Mucosa of rectum (tissue), 2 donors: ENCODE measurements at regions not wholly inside any gene's neighbourhood (a gene's known extent, or its start where the extent isn't known, plus 50 kb on each side); places are given as distances from the start of the nearest gene placed in this dataset.
A peak's percentile ranks its signal among the peaks of the same experiment; 100 is the strongest.

Source experiments
- H3K27ac ChIP-seq, 2 donors: one replicate each; pipeline ENCODE4 v1.7.0; 2013; ENCODE audit warnings: inconsistent platforms in 2 of 2, low read depth in 2 of 2, low read length in 2 of 2
- H3K27me3 ChIP-seq, 2 donors: one replicate each; pipeline ENCODE4 v1.7.0; 2013; ENCODE audit warnings: low read length in 2 of 2; ENCODE audit not compliant: control insufficient read depth in 2 of 2, insufficient read depth in 2 of 2
- H3K36me3 ChIP-seq, 2 donors: one replicate each; pipeline ENCODE4 v1.7.0; 2013; ENCODE audit warnings: low read length in 2 of 2; ENCODE audit not compliant: control insufficient read depth in 2 of 2, insufficient read depth in 2 of 2
- H3K4me1 ChIP-seq, 2 donors: one replicate each; pipeline ENCODE4 v1.7.0; 2013; ENCODE audit warnings: low read length in 2 of 2, mild to moderate bottlenecking in 1 of 2; ENCODE audit not compliant: control insufficient read depth in 2 of 2, insufficient read depth in 2 of 2
- H3K4me3 ChIP-seq, 2 donors: one replicate each; pipeline ENCODE4 v1.7.0; 2013; ENCODE audit warnings: low read length in 2 of 2
- H3K9ac ChIP-seq, 2 donors: one replicate each; pipeline ENCODE4 v1.7.0; 2013; ENCODE audit warnings: low read length in 2 of 2, low read depth in 1 of 2, mild to moderate bottlenecking in 1 of 2
- H3K9me3 ChIP-seq, 2 donors: one replicate each; pipeline ENCODE4 v1.7.0; 2013; ENCODE audit warnings: low read length in 2 of 2; ENCODE audit not compliant: control insufficient read depth in 2 of 2
- donor health status: healthy.
- donor health status: Normal muscosa, but diverticular disease.

DNA sequence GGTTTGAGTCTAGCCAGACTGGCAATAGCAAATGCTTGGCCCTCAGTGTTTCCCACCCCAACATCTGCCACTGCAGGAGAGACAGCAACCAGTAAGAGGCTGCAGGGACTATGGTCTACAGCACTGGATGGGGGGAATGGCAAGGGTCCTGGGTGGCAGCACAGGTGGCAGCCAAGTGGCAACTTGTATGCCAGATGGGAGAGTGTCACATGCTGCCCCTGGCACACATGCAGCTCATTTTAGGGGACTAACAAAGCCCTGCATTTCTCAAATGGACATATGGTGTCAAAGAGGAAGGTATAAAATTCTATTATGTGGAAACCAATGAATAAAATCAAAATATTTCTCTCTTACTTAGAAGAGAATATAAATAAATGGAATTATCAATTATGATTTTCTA lies 298.7 kb upstream of the MARCKS start:
- Histone ChIP-seq H3K9me3 (no peaks in the 10 kb centered on the region), H3K9ac (no peak overlapping the region), H3K4me3 (no peak overlapping the region), H3K4me1 (no peaks in the 10 kb centered on the region), H3K36me3 (no peaks in the 10 kb centered on the region), H3K27ac (no peak overlapping the region), H3K27me3 (no peaks in the 10 kb centered on the region)

DNA sequence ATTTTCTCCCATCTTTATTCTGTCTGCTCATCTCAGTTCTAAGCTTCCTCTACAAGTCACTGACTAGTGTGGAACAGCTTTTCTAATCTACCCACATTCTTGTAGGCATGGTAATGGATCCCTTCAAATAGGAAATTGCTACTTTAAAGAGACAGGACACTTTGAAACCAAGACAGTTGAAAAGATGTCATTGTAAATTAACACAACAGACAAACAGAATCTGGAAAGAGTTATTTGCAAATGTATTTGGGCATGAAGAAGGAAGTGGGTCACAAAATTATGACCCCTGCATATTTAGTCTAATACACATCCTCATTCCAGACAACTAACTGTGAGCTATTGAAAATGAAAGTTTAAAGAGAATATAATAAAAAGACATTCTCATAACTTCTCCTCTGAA lies 298.2 kb upstream of the MARCKS start:
- Histone ChIP-seq H3K9me3 (no peaks in the 10 kb centered on the region), H3K4me3 (no peak overlapping the region), H3K4me1 (no peaks in the 10 kb centered on the region), H3K36me3 (no peaks in the 10 kb centered on the region), H3K9ac (no peak overlapping the region), H3K27ac (no peak overlapping the region), H3K27me3 (no peaks in the 10 kb centered on the region)

DNA sequence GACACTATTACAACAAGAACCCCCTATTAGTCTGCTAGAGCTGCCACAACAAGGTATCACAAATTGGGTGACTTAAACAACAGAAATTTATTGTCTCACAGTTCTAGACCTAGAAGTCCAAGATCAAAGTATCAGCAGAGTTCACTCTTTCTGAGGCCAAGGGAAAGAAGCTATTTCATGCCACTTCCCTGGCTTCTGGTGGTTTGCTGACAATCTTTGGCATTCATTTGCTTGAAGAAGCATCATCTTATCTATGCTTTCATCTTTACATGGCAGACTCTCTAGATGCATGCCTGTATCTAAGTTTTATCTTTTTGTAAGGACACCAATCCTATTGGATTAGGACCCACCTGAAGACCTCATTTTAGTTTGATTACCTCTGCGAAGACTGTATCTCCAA lies 296.8 kb upstream of the MARCKS start:
- Histone ChIP-seq H3K27ac (no peak overlapping the region), H3K9ac (no peak overlapping the region), H3K9me3 (no peaks in the 10 kb centered on the region), H3K4me3 (no peak overlapping the region), H3K36me3 (no peaks in the 10 kb centered on the region), H3K4me1 (no peaks in the 10 kb centered on the region), H3K27me3 (no peaks in the 10 kb centered on the region)

DNA sequence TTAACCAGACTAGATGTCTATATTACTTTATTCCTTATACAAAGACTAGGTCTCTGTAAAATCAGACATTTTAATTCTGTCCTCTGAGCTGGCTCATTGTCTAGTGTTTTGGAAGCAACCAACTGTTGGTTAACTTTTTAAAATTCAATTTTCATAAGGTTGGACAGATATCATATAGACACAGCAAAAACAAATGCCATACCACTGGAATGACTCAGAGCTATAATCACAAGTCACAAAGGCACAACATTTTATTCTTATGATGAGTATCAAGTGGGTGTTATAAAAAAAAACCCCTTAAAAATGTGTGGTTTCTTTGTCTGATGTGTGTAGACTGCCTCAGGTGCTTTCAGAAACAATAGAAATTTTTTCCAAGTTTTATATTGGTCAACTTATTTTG lies 296.2 kb upstream of the MARCKS start:
- H3K27ac ChIP-seq = no peak overlapping the region
- no peaks in the 10 kb centered on the region for H3K36me3 ChIP-seq
- no peak overlapping the region for H3K9ac ChIP-seq
- no peaks in the 10 kb centered on the region for H3K27me3 ChIP-seq
- H3K4me1 ChIP-seq = no peaks in the 10 kb centered on the region
- H3K9me3 ChIP-seq = no peaks in the 10 kb centered on the region
- no peak overlapping the region for H3K4me3 ChIP-seq

DNA sequence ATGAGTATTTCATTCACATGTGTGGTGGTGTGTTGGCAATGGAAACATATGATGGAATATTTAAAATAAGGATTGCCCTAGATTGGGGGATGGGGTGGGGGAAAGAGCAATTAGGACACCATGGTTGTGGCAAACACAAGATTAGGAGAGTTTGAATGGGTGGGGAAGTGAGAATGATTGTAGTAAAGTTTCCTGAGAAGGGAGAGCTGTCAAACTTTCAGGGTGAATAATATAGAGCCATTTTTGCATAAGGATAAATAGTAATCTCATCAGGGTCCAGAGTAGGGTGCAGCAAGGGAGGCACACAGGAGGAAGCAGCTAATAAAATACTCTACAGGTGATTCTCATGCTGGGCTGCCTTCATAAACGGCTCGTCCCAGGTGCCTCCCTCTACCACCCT lies 294.9 kb upstream of the MARCKS start:
- Histone ChIP-seq H3K9me3 (no peaks in the 10 kb centered on the region), H3K4me1 (no peaks in the 10 kb centered on the region), H3K27me3 (no peaks in the 10 kb centered on the region), H3K9ac (no peak overlapping the region), H3K4me3 (no peak overlapping the region), H3K27ac (no peak overlapping the region), H3K36me3 (no peaks in the 10 kb centered on the region)

DNA sequence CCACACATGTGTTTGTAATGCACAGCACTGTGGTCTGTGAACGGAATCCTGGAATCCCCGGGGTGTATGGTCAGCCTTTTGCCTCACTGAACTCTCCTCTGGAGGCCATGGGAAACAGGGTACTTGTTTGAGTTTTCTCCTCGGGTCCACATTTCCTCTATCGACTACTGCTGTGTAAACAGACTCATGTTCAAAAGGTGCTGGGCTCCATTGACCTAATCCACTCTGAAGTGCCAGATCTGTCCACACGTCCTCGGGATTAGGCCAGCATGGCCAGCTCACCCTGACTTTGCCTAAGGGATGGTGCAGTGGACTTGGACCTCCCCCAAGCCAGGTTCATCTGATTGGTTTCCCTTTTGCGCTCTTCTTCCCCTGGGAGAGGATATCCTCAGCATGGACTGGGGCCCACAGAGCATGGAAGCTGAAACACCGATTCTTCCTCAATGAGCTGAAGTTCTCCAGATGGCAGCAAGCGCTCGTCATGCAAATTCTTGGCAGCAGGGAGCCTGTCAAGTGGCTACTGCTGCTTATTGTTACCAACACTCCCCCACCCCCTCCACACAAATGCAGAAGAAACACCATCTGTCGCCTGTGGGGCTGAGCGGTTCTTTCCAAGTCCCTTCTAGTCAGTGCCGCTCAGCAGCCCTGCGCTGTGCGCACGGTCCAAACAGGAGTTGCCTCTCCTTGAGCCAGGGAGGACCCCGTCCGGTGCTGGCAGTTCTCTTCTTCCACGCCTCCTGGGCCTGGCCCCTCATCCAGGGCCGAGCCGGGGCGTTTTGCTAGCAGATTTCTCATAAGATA lies 292.6 kb upstream of the MARCKS start:
- Histone ChIP-seq H3K4me3 (peak overlapping the region in 1 of 2 donors; percentile 3), H3K4me1 (no peaks in the 10 kb centered on the region), H3K27ac (peak overlapping the region; percentile 43 to 46), H3K9me3 (no peaks in the 10 kb centered on the region), H3K27me3 (no peaks in the 10 kb centered on the region), H3K9ac (no peak overlapping the region), H3K36me3 (no peaks in the 10 kb centered on the region)

DNA sequence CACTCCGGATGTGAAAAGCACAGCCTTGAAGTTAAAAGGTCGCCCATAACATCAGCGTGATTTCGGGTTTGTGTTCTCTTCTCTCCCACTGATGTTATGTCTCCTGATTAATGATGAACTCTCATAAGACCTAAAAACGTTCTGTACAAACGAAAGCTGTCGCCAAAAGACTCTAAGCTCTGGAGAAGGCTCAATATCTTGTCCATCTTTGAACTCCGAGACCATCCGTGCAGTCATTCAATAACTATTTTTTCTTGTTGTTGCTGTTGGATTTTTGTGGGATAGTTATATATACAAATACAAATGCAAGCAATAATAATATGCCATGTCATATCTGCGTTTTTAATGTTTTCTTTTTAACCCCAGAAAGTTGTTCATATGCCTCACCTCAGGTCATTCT lies 291.8 kb upstream of the MARCKS start:
- Histone ChIP-seq H3K9me3 (no peaks in the 10 kb centered on the region), H3K4me3 (peak overlapping the region in 1 of 2 donors; percentile 3), H3K36me3 (no peaks in the 10 kb centered on the region), H3K9ac (no peak overlapping the region), H3K4me1 (no peaks in the 10 kb centered on the region), H3K27ac (peak overlapping the region; percentile 43 to 46), H3K27me3 (no peaks in the 10 kb centered on the region)

DNA sequence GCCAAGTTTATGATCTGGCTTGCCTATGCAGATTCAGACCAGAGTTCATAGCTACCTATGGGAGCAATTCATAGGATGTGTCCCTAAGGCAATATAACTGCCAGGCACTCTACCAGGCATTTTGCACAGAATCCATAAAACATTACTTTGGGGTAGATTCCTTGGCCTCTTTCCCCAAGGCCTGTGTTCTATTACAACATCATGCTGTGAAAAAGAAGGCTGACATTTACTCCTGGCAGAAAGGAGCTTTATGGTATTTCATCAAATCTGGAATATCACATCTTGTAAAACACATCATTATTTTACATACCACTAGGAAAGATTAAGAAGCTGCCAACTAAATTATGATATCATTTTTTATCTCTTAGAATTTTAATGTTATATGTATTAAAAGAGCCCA lies 287.0 kb upstream of the MARCKS start:
- H3K4me3 ChIP-seq = no peak overlapping the region
- H3K27ac ChIP-seq = no peak overlapping the region
- H3K9me3 ChIP-seq = no peaks in the 10 kb centered on the region
- no peaks in the 10 kb centered on the region for H3K36me3 ChIP-seq
- peaks cover 0 to 6% of the 10 kb centered on the region in 2 donors for H3K4me1 ChIP-seq
- H3K9ac ChIP-seq = no peak overlapping the region
- H3K27me3 ChIP-seq = no peaks in the 10 kb centered on the region

DNA sequence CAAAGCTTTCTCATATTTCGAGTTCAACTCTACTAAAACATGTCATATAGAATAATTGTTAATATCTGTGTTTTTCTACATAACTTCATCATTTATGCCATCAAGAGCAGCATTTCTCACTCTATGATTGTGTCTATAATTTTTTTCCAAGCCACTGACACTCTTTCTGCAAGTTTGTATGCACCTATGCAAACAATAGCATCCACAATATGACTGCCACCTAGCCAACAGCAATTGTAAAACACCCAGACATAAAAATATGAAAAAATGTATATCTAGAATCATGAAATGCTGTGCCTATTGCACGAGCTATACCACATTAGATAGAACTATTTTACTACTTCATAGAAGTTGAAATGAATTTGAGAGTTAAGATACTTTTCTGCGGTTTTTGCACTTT lies 286.5 kb upstream of the MARCKS start:
- Histone ChIP-seq H3K36me3 (no peaks in the 10 kb centered on the region), H3K9ac (no peak overlapping the region), H3K4me1 (peaks cover 0 to 6% of the 10 kb centered on the region in 2 donors), H3K27ac (no peak overlapping the region), H3K4me3 (no peak overlapping the region), H3K9me3 (no peaks in the 10 kb centered on the region), H3K27me3 (no peaks in the 10 kb centered on the region)

DNA sequence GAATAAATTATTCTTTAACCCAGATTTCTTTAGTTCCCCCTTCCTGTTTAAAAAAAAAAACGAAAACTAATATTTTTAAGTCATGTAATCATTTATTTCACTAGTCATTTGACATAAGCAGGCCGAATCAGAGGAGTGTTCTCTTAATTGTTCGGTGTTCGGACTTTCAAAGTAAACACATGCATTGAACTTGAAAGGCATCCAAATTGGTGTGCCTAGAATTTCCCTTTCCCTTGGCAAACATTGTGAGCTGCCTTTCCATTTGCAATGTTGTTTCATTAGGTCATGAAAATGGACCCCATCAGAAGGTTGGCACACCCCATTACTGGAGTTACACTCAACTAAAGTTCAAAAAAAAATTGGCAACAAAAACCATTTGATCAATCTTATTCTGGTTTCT lies 283.0 kb upstream of the MARCKS start:
- H3K4me3 ChIP-seq = no peak overlapping the region
- H3K9ac ChIP-seq = no peak overlapping the region
- H3K9me3 ChIP-seq = no peaks in the 10 kb centered on the region
- no peaks in the 10 kb centered on the region for H3K36me3 ChIP-seq
- peaks cover 0 to 6% of the 10 kb centered on the region in 2 donors for H3K4me1 ChIP-seq
- H3K27ac ChIP-seq = no peak overlapping the region
- H3K27me3 ChIP-seq = no peaks in the 10 kb centered on the region
